ENCODE measurements at regions not wholly inside any gene's neighbourhood (a gene's known extent, or its start where the extent isn't known, plus 50 kb on each side); places are given as distances from the start of the nearest gene placed in this dataset.

DNA sequence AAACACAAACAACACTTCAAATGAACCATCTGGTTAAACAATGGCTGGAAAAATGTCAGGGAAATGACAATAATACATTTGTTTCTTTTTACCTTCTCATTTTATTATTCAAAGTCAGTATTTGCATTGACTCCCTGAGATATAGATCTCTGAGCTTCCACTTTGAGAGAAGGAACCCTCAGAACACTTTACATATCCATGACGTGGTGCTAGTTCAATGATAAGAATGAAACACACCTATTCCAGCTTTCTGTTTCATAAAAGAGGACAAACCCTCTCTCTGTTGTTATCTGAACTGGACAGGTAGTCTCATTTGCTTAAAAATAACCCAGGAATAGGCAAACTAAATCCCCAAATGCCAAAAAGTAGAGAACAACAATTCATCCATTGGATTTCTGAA, 65.3 kb upstream of the CCSER1 start:
- Mint-ChIP-seq H3K9me3 (ENCODE audit: low read depth, unreplicated experiment) (no peaks in the 10 kb centered on the region), H3K36me3 (ENCODE audit: insufficient read depth, unreplicated experiment) (no peaks in the 10 kb centered on the region), H3K4me3 (ENCODE audit: low read depth, unreplicated experiment) (no peak overlapping the region), H3K4me1 (ENCODE audit: low read depth, unreplicated experiment) (peaks cover 9% of the 10 kb centered on the region), H3K27ac (ENCODE audit: unreplicated experiment) (no peak overlapping the region), H3K27me3 (ENCODE audit: unreplicated experiment) (no peaks in the 10 kb centered on the region)
- CTCF ChIA-PET = no interaction called here
- intact Hi-C loops (cut with micrococcal nuclease; ENCODE audit: unreplicated experiment) = no loop called here
- BruUV-seq (replicated peaks) = no TSS peak
- TF ChIP-seq, protein P1, sequence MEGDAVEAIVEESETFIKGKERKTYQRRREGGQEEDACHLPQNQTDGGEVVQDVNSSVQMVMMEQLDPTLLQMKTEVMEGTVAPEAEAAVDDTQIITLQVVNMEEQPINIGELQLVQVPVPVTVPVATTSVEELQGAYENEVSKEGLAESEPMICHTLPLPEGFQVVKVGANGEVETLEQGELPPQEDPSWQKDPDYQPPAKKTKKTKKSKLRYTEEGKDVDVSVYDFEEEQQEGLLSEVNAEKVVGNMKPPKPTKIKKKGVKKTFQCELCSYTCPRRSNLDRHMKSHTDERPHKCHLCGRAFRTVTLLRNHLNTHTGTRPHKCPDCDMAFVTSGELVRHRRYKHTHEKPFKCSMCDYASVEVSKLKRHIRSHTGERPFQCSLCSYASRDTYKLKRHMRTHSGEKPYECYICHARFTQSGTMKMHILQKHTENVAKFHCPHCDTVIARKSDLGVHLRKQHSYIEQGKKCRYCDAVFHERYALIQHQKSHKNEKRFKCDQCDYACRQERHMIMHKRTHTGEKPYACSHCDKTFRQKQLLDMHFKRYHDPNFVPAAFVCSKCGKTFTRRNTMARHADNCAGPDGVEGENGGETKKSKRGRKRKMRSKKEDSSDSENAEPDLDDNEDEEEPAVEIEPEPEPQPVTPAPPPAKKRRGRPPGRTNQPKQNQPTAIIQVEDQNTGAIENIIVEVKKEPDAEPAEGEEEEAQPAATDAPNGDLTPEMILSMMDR (IDR thresholded peaks at IDR 0.05; ENCODE audit: unreplicated experiment) = no peak
- no peak for DNase-seq

DNA sequence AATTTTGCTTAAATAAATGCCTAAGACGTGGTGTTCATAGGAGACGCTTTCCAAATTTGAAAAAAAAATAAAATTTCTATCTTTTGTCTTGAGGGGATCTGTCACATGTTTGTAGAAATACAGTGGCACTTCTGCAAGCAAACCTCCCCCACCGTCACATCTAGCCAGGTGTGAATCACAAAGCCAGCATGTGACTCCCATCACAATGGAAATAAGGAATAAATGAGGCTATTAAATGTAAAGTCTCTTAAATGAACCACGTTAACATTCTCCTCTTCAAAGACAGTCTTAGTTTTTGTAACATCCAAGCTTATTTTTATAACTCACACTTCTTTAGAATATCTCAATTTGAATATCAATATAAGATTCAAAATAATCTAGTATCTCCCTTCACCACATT, 63.0 kb upstream of the CCSER1 start:
- H3K4me3 Mint-ChIP-seq (ENCODE audit: low read depth, unreplicated experiment) = no peak overlapping the region
- no peaks in the 10 kb centered on the region for H3K27me3 Mint-ChIP-seq (ENCODE audit: unreplicated experiment)

DNA sequence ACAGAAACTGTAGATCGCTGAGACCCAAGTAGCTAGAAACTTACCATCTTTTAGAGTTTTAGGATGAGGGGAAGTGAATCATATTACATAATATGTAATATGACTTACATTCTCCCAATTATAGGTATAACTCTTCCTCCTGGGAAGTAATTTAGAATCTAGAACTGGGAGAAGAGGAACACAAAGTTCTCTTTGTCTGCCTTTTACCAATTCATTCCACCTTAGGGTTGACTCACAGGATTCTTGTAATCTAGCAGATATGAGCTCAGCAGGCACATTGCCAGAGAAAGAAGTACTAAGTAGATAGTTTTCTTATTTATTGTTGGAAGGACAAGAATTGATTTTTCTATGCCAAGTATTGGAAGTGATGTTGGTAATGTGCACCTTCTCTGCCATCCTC, 58.0 kb upstream of the CCSER1 start:
- Mint-ChIP-seq H3K27ac (ENCODE audit: unreplicated experiment) (peak overlapping the region; percentile 73), H3K4me1 (ENCODE audit: low read depth, unreplicated experiment) (peaks cover 11% of the 10 kb centered on the region), H3K9me3 (ENCODE audit: low read depth, unreplicated experiment) (peaks cover 3% of the 10 kb centered on the region), H3K36me3 (ENCODE audit: insufficient read depth, unreplicated experiment) (no peaks in the 10 kb centered on the region), H3K27me3 (ENCODE audit: unreplicated experiment) (no peaks in the 10 kb centered on the region), H3K4me3 (ENCODE audit: low read depth, unreplicated experiment) (no peak overlapping the region)
- intact Hi-C loops (cut with micrococcal nuclease; ENCODE audit: unreplicated experiment) = no loop called here
- BruUV-seq (replicated peaks) = no TSS peak
- CTCF ChIA-PET = interaction anchor here (1.2 kb wide), 1 partner anchor 38 kb away, joined by 3 read pairs; no protein-coding TSS in a partner anchor
- TF ChIP-seq, protein P1 (IDR thresholded peaks at IDR 0.05; ENCODE audit: unreplicated experiment) = no peak
- peak; percentile 9 for DNase-seq

More for the DNA sequence above, 63.0 kb upstream of the CCSER1 start:
- TF ChIP-seq, protein P1 (IDR thresholded peaks at IDR 0.05; ENCODE audit: unreplicated experiment) = no peak
- intact Hi-C loops (cut with micrococcal nuclease; ENCODE audit: unreplicated experiment) = no loop called here
- BruUV-seq (replicated peaks) = no TSS peak
- CTCF ChIA-PET = no interaction called here
- Mint-ChIP-seq H3K9me3 (ENCODE audit: low read depth, unreplicated experiment) (peaks cover 3% of the 10 kb centered on the region), H3K36me3 (ENCODE audit: insufficient read depth, unreplicated experiment) (no peaks in the 10 kb centered on the region), H3K27ac (ENCODE audit: unreplicated experiment) (no peak overlapping the region), H3K4me1 (ENCODE audit: low read depth, unreplicated experiment) (peaks cover 8% of the 10 kb centered on the region)
- DNase-seq = no peak

DNA sequence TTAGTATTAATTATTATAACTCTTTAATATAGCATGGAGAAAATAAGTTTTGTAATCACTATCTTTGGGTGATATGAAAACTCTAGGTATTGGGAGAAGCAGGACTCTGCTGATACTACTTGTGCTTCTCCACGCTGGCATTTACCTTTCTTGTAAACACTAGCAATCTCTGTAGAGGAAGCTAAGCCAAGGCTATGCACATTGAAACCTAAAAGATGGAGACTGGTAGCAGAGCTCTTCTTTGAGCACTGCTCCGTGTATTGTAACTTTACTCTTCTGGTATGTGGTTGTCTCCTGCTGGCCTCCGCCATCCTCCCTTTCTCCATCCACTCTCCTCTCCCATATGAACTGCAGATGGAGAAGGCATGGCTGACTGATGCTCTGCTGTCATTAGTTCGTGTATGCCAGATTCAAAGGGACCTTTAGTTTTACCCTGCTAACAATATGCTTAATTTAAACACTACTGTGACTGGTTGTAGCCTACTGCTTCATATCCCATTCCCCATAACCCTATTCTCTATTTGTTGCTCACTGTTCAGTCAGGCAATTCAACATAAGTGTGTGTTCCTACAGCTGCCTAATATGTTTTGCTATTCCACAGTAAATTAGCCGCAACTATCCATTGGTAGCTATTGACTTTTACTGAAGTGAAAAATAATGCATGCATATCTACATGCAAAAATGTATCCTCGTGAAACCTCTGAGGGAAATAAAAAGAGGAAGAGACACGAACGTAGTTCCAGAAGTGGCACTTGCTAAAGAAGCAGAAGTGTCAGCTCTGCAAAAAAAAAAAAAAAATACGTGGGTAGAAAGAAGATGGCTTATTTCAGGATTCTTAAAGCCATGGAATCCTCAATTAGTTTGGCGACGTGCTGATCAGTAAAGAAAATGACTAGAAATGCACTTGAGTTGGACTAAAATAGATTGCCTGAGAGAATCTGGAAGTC, 55.6 kb upstream of the CCSER1 start:
- Mint-ChIP-seq H3K4me3 (ENCODE audit: low read depth, unreplicated experiment) (no peak overlapping the region), H3K36me3 (ENCODE audit: insufficient read depth, unreplicated experiment) (no peaks in the 10 kb centered on the region), H3K9me3 (ENCODE audit: low read depth, unreplicated experiment) (peaks cover 3% of the 10 kb centered on the region), H3K4me1 (ENCODE audit: low read depth, unreplicated experiment) (peaks cover 11% of the 10 kb centered on the region), H3K27me3 (ENCODE audit: unreplicated experiment) (no peaks in the 10 kb centered on the region), H3K27ac (ENCODE audit: unreplicated experiment) (no peak overlapping the region)
- no peak for DNase-seq
- intact Hi-C loops (cut with micrococcal nuclease; ENCODE audit: unreplicated experiment) = no loop called here
- TF ChIP-seq, protein P1 (IDR thresholded peaks at IDR 0.05; ENCODE audit: unreplicated experiment) = no peak
- no TSS peak for BruUV-seq (replicated peaks)
- CTCF ChIA-PET = no interaction called here

All from Calu3 (cell line).